OCI-LY1 (cell line): ENCODE measurements at regions not wholly inside any gene's neighbourhood (a gene's known extent, or its start where the extent isn't known, plus 50 kb on each side); places are given as distances from the start of the nearest gene placed in this dataset.

Experiments used
- EZH2 ChIP-seq: fragments of 200-600 bp; sonication (generic), shearing (Covaris generic); IDR thresholded peaks from 2 replicates; pipeline ENCODE4 v1.8.0; 2017; ENCODE audit warnings: borderline replicate concordance, mixed run types, mild to moderate bottlenecking, antibody characterized with exemption, low read length, moderate library complexity, mixed read lengths
- TF ChIP-seq, protein P1 (sequence below): fragments of 200-600 bp; sonication (generic), shearing (Covaris generic); IDR thresholded peaks from 2 replicates; pipeline ENCODE4 v1.5.1; 2017; ENCODE audit warnings: mild to moderate bottlenecking, antibody characterized with exemption, low read length, moderate library complexity, mixed read lengths

GRCh38 chr3:5278666-5279065, 91.2 kb downstream of the EDEM1 start:
- TF ChIP-seq EZH2: no peak
- TF ChIP-seq, protein P1, sequence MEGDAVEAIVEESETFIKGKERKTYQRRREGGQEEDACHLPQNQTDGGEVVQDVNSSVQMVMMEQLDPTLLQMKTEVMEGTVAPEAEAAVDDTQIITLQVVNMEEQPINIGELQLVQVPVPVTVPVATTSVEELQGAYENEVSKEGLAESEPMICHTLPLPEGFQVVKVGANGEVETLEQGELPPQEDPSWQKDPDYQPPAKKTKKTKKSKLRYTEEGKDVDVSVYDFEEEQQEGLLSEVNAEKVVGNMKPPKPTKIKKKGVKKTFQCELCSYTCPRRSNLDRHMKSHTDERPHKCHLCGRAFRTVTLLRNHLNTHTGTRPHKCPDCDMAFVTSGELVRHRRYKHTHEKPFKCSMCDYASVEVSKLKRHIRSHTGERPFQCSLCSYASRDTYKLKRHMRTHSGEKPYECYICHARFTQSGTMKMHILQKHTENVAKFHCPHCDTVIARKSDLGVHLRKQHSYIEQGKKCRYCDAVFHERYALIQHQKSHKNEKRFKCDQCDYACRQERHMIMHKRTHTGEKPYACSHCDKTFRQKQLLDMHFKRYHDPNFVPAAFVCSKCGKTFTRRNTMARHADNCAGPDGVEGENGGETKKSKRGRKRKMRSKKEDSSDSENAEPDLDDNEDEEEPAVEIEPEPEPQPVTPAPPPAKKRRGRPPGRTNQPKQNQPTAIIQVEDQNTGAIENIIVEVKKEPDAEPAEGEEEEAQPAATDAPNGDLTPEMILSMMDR: no peak
